K562 (cell line): ENCODE measurements at regions not wholly inside any gene's neighbourhood (a gene's known extent, or its start where the extent isn't known, plus 50 kb on each side); places are given as distances from the start of the nearest gene placed in this dataset.

Source experiments
- FOXP4 ChIP-seq: sonication (generic); formaldehyde crosslinking; IDR thresholded peaks from 2 replicates; pipeline ENCODE4 v1.8.0; 2022; ENCODE audit warnings: mild to moderate bottlenecking, missing genetic modification reagents, borderline replicate concordance
- ZKSCAN1 ChIP-seq: fragments of 150-350 bp; IDR thresholded peaks from 2 replicates; pipeline ENCODE4 v1.6.1; 2016; ENCODE audit warnings: low read depth, low read length
- TF ChIP-seq, protein P1 (sequence below): fragments of 450-650 bp; formaldehyde crosslinking; IDR thresholded peaks from 2 replicates; pipeline ENCODE4 v1.4.0; 2020; ENCODE audit warnings: mild to moderate bottlenecking, moderate library complexity

- TF ChIP-seq FOXP4 (CRISPR knock-in tag) (no peak), ZKSCAN1 (no peak)
- TF ChIP-seq, protein P1, sequence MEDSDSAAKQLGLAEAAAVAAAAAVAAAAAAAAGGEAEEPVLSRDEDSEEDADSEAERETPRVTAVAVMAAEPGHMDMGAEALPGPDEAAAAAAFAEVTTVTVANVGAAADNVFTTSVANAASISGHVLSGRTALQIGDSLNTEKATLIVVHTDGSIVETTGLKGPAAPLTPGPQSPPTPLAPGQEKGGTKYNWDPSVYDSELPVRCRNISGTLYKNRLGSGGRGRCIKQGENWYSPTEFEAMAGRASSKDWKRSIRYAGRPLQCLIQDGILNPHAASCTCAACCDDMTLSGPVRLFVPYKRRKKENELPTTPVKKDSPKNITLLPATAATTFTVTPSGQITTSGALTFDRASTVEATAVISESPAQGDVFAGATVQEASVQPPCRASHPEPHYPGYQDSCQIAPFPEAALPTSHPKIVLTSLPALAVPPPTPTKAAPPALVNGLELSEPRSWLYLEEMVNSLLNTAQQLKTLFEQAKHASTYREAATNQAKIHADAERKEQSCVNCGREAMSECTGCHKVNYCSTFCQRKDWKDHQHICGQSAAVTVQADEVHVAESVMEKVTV (CRISPR knock-in tag): no peak
Observed at GRCh38 chr10:21057989-21058388, 160.9 kb upstream of the NEBL start.
